ENCODE measurements at regions not wholly inside any gene's neighbourhood (a gene's known extent, or its start where the extent isn't known, plus 50 kb on each side); places are given as distances from the start of the nearest gene placed in this dataset.

DNA sequence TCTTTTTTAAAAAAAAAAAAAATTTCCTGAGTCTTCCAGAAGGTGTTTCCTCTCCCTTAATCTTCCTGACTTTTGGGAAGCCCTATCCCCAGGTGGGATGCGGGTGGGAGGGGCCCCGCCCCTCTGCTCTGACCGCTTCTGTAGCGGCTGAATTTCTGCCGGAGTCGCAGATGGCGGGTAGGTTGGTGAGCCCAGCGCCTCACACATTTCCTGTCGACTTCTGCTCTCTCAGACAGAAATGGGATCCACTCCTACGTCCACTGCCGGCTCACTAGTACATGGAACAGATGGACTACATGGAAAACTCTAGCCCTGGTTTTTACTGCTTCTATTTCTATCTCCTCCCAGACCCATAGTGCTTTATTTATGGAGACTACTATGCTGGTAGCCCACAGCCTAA lies 90.9 kb downstream of the NEUROD6 start (continued):
- no peak for TF ChIP-seq ZNF354C (tag by site-specific recombination; IDR thresholded peaks at IDR 0.05; ENCODE audit: borderline replicate concordance, low read depth)
- no peak for TF ChIP-seq ZNF391 (tag by site-specific recombination; IDR thresholded peaks at IDR 0.05; ENCODE audit: borderline replicate concordance, low read depth)
- TF ChIP-seq ZNF140 (tag by site-specific recombination; IDR thresholded peaks at IDR 0.05), result no peak

DNA sequence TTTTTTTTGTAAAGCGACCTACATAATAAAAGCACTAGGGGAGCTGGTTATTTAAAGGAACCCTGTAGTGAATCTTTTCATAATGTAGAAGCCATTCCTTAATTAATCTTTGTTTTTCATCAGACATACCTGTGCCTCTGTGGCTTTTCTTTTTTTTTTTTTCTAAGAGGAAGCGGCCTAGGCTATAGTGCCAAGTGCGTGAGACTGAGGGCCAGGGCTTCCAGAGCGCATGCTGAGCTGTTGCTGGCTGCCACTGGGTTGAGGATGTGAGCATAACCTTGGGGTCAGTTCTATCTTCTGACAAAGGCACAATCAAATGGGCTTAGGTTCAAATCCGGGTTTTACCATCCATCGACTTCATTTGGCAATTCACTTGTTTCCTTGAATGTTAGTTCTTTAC lies 103.7 kb downstream of the NEUROD6 start:
- H3K9me3 ChIP-seq (ENCODE audit: control insufficient read depth, insufficient read depth, low read depth, low read length), result no peaks in the 10 kb centered on the region
- TF ChIP-seq ZNF596 (tag by site-specific recombination; IDR thresholded peaks at IDR 0.05), result no peak
- TF ChIP-seq ZSCAN5A (tag by site-specific recombination; IDR thresholded peaks at IDR 0.05), result no peak
- no peak for TF ChIP-seq ZNF416 (tag by site-specific recombination; IDR thresholded peaks at IDR 0.05)
- TF ChIP-seq ZNF391 (tag by site-specific recombination; IDR thresholded peaks at IDR 0.05; ENCODE audit: borderline replicate concordance, low read depth), result no peak
- TF ChIP-seq, protein P1, sequence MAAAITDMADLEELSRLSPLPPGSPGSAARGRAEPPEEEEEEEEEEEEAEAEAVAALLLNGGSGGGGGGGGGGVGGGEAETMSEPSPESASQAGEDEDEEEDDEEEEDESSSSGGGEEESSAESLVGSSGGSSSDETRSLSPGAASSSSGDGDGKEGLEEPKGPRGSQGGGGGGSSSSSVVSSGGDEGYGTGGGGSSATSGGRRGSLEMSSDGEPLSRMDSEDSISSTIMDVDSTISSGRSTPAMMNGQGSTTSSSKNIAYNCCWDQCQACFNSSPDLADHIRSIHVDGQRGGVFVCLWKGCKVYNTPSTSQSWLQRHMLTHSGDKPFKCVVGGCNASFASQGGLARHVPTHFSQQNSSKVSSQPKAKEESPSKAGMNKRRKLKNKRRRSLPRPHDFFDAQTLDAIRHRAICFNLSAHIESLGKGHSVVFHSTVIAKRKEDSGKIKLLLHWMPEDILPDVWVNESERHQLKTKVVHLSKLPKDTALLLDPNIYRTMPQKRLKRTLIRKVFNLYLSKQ (tag by site-specific recombination; IDR thresholded peaks at IDR 0.05; ENCODE audit: borderline replicate concordance), result no peak
- no peak for TF ChIP-seq ZNF747 (tag by site-specific recombination; IDR thresholded peaks at IDR 0.05)
- no peak for TF ChIP-seq ZBTB49 (tag by site-specific recombination; IDR thresholded peaks at IDR 0.05; ENCODE audit: low read depth)
- TF ChIP-seq ZNF274 (IDR thresholded peaks at IDR 0.05; ENCODE audit: low read length), result no peak
- no peak for TF ChIP-seq ZNF274 (tag by site-specific recombination; IDR thresholded peaks at IDR 0.05; ENCODE audit: borderline replicate concordance)
- no peak for TF ChIP-seq GFI1B (tag by site-specific recombination; IDR thresholded peaks at IDR 0.05)
- no peak for TF ChIP-seq ZNF76 (tag by site-specific recombination; IDR thresholded peaks at IDR 0.05; ENCODE audit: borderline replicate concordance, low read depth)
- TF ChIP-seq ZNF114 (tag by site-specific recombination; IDR thresholded peaks at IDR 0.05), result no peak
- no peak for TF ChIP-seq ZEB2 (tag by site-specific recombination; IDR thresholded peaks at IDR 0.05)
- TF ChIP-seq ZNF768 (tag by site-specific recombination; IDR thresholded peaks at IDR 0.05), result no peak
- no peak for TF ChIP-seq SETDB1 (IDR thresholded peaks at IDR 0.05; ENCODE audit: insufficient read length, low read length)
- no peak overlapping the region for H3K27ac ChIP-seq (ENCODE audit: extremely low read depth, low read depth, low read length)
- ChIA-PET POLR2A (no interaction called here), CTCF (interaction anchor here (1.4 kb wide), 1 partner anchor 44 kb away, joined by 3 read pairs; no protein-coding TSS in a partner anchor)
- H3K4me1 ChIP-seq (ENCODE audit: control insufficient read depth, insufficient read depth, low read length), result no peaks in the 10 kb centered on the region
- no peaks in the 10 kb centered on the region for H3K36me3 ChIP-seq (ENCODE audit: control insufficient read depth in 2 of 2, insufficient read depth in 1 of 2, low read length in 2 of 2)
- no peak overlapping the region for H3K4me3 ChIP-seq (ENCODE audit: low read depth, low read length)

DNA sequence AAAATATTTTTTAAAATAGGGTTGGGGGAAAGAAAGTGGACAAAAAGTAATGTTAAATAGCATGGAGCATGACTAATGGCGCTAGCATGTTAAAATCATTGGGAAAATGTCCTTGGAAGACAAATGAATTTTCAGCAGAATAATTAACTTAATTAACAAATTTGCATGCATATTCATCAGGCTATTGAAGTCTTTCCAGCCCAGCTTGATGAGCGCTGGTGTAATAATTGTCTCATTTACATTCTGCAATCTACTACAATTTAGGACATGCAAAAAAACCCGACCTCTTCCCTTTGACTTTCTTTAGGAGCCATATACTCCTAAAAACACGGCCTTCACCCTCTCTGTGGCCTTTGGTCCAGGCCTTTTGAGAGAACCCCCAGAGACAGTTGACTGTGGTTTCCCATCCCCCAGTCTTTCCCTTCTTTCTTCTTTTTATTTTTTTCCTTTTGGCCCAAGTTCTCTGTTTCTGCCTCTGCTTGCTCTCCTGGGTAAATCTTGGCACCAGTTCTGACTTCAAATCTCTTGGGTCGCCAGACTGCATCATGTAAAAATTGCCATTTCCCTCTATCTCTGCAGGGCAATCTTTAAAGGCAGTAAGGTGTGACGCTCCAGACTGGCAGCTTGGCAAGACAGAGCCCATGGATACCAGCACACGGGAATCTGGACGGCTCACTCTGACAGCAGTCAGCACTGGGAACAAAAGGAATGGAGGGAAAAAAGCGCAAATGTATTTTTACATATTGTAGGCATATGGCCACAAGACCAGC lies 105.5 kb downstream of the NEUROD6 start:
- CTCF ChIA-PET, result no interaction called here
- Histone ChIP-seq H3K36me3 (ENCODE audit: control insufficient read depth in 2 of 2, insufficient read depth in 1 of 2, low read length in 2 of 2) (no peaks in the 10 kb centered on the region), H3K4me1 (ENCODE audit: control insufficient read depth, insufficient read depth, low read length) (no peaks in the 10 kb centered on the region), H3K4me3 (ENCODE audit: low read depth, low read length) (no peak overlapping the region), H3K9me3 (ENCODE audit: control insufficient read depth, insufficient read depth, low read depth, low read length) (no peaks in the 10 kb centered on the region), H3K27ac (ENCODE audit: extremely low read depth, low read depth, low read length) (no peak overlapping the region)
- POLR2A ChIA-PET, result no interaction called here
- TF ChIP-seq ZNF830 (tag by site-specific recombination; IDR thresholded peaks at IDR 0.05; ENCODE audit: low read depth) (no peak), MYNN (tag by site-specific recombination; IDR thresholded peaks at IDR 0.05; ENCODE audit: borderline replicate concordance) (no peak), YY1 (tag by site-specific recombination; IDR thresholded peaks at IDR 0.05) (no peak), ZNF626 (tag by site-specific recombination; IDR thresholded peaks at IDR 0.05) (no peak), MEIS1 (CRISPR knock-in tag; IDR thresholded peaks at IDR 0.05; ENCODE audit: borderline replicate concordance) (no peak), ZNF654 (tag by site-specific recombination; IDR thresholded peaks at IDR 0.05; ENCODE audit: low read depth) (no peak)
- TF ChIP-seq, protein P2, sequence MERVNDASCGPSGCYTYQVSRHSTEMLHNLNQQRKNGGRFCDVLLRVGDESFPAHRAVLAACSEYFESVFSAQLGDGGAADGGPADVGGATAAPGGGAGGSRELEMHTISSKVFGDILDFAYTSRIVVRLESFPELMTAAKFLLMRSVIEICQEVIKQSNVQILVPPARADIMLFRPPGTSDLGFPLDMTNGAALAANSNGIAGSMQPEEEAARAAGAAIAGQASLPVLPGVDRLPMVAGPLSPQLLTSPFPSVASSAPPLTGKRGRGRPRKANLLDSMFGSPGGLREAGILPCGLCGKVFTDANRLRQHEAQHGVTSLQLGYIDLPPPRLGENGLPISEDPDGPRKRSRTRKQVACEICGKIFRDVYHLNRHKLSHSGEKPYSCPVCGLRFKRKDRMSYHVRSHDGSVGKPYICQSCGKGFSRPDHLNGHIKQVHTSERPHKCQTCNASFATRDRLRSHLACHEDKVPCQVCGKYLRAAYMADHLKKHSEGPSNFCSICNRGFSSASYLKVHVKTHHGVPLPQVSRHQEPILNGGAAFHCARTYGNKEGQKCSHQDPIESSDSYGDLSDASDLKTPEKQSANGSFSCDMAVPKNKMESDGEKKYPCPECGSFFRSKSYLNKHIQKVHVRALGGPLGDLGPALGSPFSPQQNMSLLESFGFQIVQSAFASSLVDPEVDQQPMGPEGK (tag by site-specific recombination; IDR thresholded peaks at IDR 0.05), result no peak
- TF ChIP-seq, protein P3, sequence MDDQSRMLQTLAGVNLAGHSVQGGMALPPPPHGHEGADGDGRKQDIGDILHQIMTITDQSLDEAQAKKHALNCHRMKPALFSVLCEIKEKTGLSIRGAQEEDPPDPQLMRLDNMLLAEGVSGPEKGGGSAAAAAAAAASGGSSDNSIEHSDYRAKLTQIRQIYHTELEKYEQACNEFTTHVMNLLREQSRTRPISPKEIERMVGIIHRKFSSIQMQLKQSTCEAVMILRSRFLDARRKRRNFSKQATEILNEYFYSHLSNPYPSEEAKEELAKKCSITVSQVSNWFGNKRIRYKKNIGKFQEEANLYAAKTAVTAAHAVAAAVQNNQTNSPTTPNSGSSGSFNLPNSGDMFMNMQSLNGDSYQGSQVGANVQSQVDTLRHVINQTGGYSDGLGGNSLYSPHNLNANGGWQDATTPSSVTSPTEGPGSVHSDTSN (CRISPR knock-in tag; IDR thresholded peaks at IDR 0.05), result no peak
